ENCODE measurements at regions not wholly inside any gene's neighbourhood (a gene's known extent, or its start where the extent isn't known, plus 50 kb on each side); places are given as distances from the start of the nearest gene placed in this dataset.

DNA sequence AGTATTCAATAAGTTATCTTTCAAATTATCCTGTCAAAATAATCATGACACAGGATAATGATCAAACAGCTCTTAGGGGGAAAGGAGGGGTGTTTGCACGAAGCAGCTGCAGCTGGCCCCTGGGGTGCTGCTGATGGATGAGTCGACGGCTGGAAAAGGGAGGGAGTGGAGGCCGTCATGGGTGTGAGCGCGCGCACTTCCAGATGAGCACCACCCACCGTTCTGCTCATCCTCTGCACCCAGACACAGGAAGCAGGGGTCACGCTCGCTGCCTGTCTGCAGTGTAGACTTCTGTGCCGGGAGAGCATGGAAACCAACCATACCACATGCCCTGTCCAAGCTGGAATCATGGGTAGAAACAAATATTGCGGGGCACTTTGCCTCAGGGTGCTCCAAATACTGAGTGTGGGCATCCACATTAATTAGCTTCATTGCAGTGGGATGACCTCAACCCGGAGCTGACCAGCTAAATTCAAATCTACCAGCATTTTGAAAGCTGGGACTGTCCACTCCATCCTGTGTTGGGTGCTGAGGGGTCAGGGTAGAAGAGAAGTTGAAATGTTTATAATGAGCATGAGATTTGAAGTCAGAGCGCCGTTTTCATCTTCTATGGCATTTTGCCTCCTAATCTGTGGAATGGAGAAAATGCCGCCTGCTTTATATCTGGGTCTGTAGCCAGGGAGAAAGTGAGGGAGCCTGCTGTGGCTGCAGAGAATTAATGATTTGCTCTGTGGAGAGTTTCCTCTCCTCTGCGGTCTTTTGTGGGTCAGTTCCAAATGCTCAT, 802.4 kb downstream of the TBC1D22A start:
- TF ChIP-seq EZH2phosphoT487 (IDR thresholded peaks at IDR 0.05; ENCODE audit: insufficient read depth, low read depth) (no peak), EZH2 (IDR thresholded peaks at IDR 0.05; ENCODE audit: insufficient read depth, poor library complexity, severe bottlenecking) (no peak)
